GM18511 (cell line): ENCODE measurements at regions not wholly inside any gene's neighbourhood (a gene's known extent, or its start where the extent isn't known, plus 50 kb on each side); places are given as distances from the start of the nearest gene placed in this dataset.

Experiments
- ATAC-seq: cut with Tn5 transposase; IDR thresholded peaks from one replicate; pipeline ENCODE4 v1.9.1; 2021; ENCODE audit warnings: mild to moderate bottlenecking, moderate library complexity; ENCODE audit not compliant: unreplicated experiment

- no peak for ATAC-seq
Observed at GRCh38 chr10:4219901-4220300, 434.9 kb upstream of the KLF6 start.

- ATAC-seq = no peak
Observed at GRCh38 chr10:4217653-4218052, 432.6 kb upstream of the KLF6 start.

GRCh38 chr10:4217187-4217586 lies 432.2 kb upstream of the KLF6 start:
- ATAC-seq = no peak

GRCh38 chr10:4216726-4217125 lies 431.7 kb upstream of the KLF6 start:
- ATAC-seq = no peak

GRCh38 chr10:4215963-4216575 lies 431.1 kb upstream of the KLF6 start:
- ATAC-seq = no peak

GRCh38 chr10:4215485-4215884 lies 430.5 kb upstream of the KLF6 start:
- no peak for ATAC-seq

- ATAC-seq = no peak
Observed at GRCh38 chr10:4214908-4215307, 429.9 kb upstream of the KLF6 start.

GRCh38 chr10:4213441-4213840 lies 428.4 kb upstream of the KLF6 start:
- ATAC-seq = no peak

GRCh38 chr10:4212111-4212630 lies 427.2 kb upstream of the KLF6 start:
- no peak for ATAC-seq

- no peak for ATAC-seq
Observed at GRCh38 chr10:4208499-4208898, 423.5 kb upstream of the KLF6 start.

- no peak for ATAC-seq
Observed at GRCh38 chr10:4205113-4205512, 420.1 kb upstream of the KLF6 start.

- ATAC-seq = no peak
Observed at GRCh38 chr10:4202938-4203337, 417.9 kb upstream of the KLF6 start.

- ATAC-seq = no peak
Observed at GRCh38 chr10:4201866-4202825, 417.1 kb upstream of the KLF6 start.

GRCh38 chr10:4199196-4199595 lies 414.2 kb upstream of the KLF6 start:
- ATAC-seq = no peak

- no peak for ATAC-seq
Observed at GRCh38 chr10:4198216-4198615, 413.2 kb upstream of the KLF6 start.

GRCh38 chr10:4197676-4198075 lies 412.7 kb upstream of the KLF6 start:
- no peak for ATAC-seq

- no peak for ATAC-seq
Observed at GRCh38 chr10:4196771-4197390, 411.9 kb upstream of the KLF6 start.

- no peak for ATAC-seq
Observed at GRCh38 chr10:4196183-4196582, 411.2 kb upstream of the KLF6 start.

- ATAC-seq = no peak
Observed at GRCh38 chr10:4195213-4195612, 410.2 kb upstream of the KLF6 start.

GRCh38 chr10:4194231-4194630 lies 409.2 kb upstream of the KLF6 start:
- no peak for ATAC-seq

GRCh38 chr10:4191894-4192293 lies 406.9 kb upstream of the KLF6 start:
- no peak for ATAC-seq

- no peak for ATAC-seq
Observed at GRCh38 chr10:4191354-4191753, 406.3 kb upstream of the KLF6 start.
